ENCODE measurements at regions not wholly inside any gene's neighbourhood (a gene's known extent, or its start where the extent isn't known, plus 50 kb on each side); places are given as distances from the start of the nearest gene placed in this dataset.

- DNase-seq (ENCODE audit: low spot score), result no peak
- WGBS, result 89% methylated on average over 3 of the region's 3 CpGs
- Histone ChIP-seq H3K4me1 (ENCODE audit: control insufficient read depth in 4 of 4, insufficient read depth in 4 of 4, low read length in 3 of 4) (no peaks in the 10 kb centered on the region), H3K9me3 (ENCODE audit: control insufficient read depth in 4 of 4, low read length in 3 of 4) (no peaks in the 10 kb centered on the region), H3K27ac (ENCODE audit: low read depth in 1 of 2, low read length in 2 of 2) (no peak overlapping the region), H3K4me3 (ENCODE audit: low read depth in 1 of 3, low read length in 3 of 3) (no peak overlapping the region), H3K9ac (ENCODE audit: low read depth in 1 of 2, low read length in 2 of 2) (no peak overlapping the region), H3K36me3 (ENCODE audit: control insufficient read depth in 4 of 4, insufficient read depth in 3 of 4, low read depth in 1 of 4, low read length in 3 of 4) (no peaks in the 10 kb centered on the region), H3K27me3 (ENCODE audit: control insufficient read depth in 4 of 4, insufficient read depth in 4 of 4, low read length in 3 of 4) (no peaks in the 10 kb centered on the region)
- TF ChIP-seq HNF4A (conservative IDR thresholded peaks at IDR 0.05) (no peak), ZBTB33 (IDR thresholded peaks at IDR 0.05) (no peak), RAD21 (IDR thresholded peaks at IDR 0.05) (no peak), CTCF (IDR thresholded peaks at IDR 0.05; ENCODE audit: low read depth, low read length, missing input control) (no peak)
These were observed 496.7 kb downstream of the STK39 start for GRCh38 chr2:167750675-167751074.

GRCh38 chr2:167749660-167750059, 497.7 kb downstream of the STK39 start:
- Histone ChIP-seq H3K27me3 (ENCODE audit: control insufficient read depth in 4 of 4, insufficient read depth in 4 of 4, low read length in 3 of 4) (no peaks in the 10 kb centered on the region), H3K27ac (ENCODE audit: low read depth in 1 of 2, low read length in 2 of 2) (no peak overlapping the region), H3K4me1 (ENCODE audit: control insufficient read depth in 4 of 4, insufficient read depth in 4 of 4, low read length in 3 of 4) (no peaks in the 10 kb centered on the region), H3K4me3 (ENCODE audit: low read depth in 1 of 3, low read length in 3 of 3) (no peak overlapping the region), H3K9ac (ENCODE audit: low read depth in 1 of 2, low read length in 2 of 2) (no peak overlapping the region), H3K36me3 (ENCODE audit: control insufficient read depth in 4 of 4, insufficient read depth in 3 of 4, low read depth in 1 of 4, low read length in 3 of 4) (no peaks in the 10 kb centered on the region), H3K9me3 (ENCODE audit: control insufficient read depth in 4 of 4, low read length in 3 of 4) (no peaks in the 10 kb centered on the region)
- no peak for DNase-seq (ENCODE audit: low spot score)
- TF ChIP-seq NR2F2 (IDR thresholded peaks at IDR 0.05) (no peak), RXRA (IDR thresholded peaks at IDR 0.05) (no peak), RAD21 (IDR thresholded peaks at IDR 0.05) (no peak), YY1 (IDR thresholded peaks at IDR 0.05) (no peak), HNF4A (conservative IDR thresholded peaks at IDR 0.05) (no peak), CTCF (IDR thresholded peaks at IDR 0.05; ENCODE audit: low read depth, low read length, missing input control) (no peak), GABPA (IDR thresholded peaks at IDR 0.05 in 1 of 2, conservative IDR thresholded peaks at IDR 0.05 in 1 of 2) (no peak)
- TF ChIP-seq, protein P1, sequence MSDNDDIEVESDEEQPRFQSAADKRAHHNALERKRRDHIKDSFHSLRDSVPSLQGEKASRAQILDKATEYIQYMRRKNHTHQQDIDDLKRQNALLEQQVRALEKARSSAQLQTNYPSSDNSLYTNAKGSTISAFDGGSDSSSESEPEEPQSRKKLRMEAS (IDR thresholded peaks at IDR 0.05), result no peak
- 58% methylated on average over 1 of the region's 1 CpG for WGBS

GRCh38 chr2:167749016-167749415, 498.4 kb downstream of the STK39 start:
- Histone ChIP-seq H3K27ac (ENCODE audit: low read depth in 1 of 2, low read length in 2 of 2) (no peak overlapping the region), H3K4me1 (ENCODE audit: control insufficient read depth in 4 of 4, insufficient read depth in 4 of 4, low read length in 3 of 4) (no peaks in the 10 kb centered on the region), H3K4me3 (ENCODE audit: low read depth in 1 of 3, low read length in 3 of 3) (no peak overlapping the region), H3K27me3 (ENCODE audit: control insufficient read depth in 4 of 4, insufficient read depth in 4 of 4, low read length in 3 of 4) (no peaks in the 10 kb centered on the region), H3K9ac (ENCODE audit: low read depth in 1 of 2, low read length in 2 of 2) (no peak overlapping the region), H3K9me3 (ENCODE audit: control insufficient read depth in 4 of 4, low read length in 3 of 4) (no peaks in the 10 kb centered on the region), H3K36me3 (ENCODE audit: control insufficient read depth in 4 of 4, insufficient read depth in 3 of 4, low read depth in 1 of 4, low read length in 3 of 4) (no peaks in the 10 kb centered on the region)
- 92% methylated on average over 3 of the region's 3 CpGs for WGBS
- TF ChIP-seq FOXA1 (IDR thresholded peaks at IDR 0.05) (no peak), HNF4A (conservative IDR thresholded peaks at IDR 0.05) (no peak), JUND (IDR thresholded peaks at IDR 0.05) (no peak), REST (IDR thresholded peaks at IDR 0.05) (no peak), HNF4G (IDR thresholded peaks at IDR 0.05) (no peak), RXRA (IDR thresholded peaks at IDR 0.05) (no peak), SP1 (IDR thresholded peaks at IDR 0.05) (no peak), FOXA2 (IDR thresholded peaks at IDR 0.05) (no peak), ZBTB33 (IDR thresholded peaks at IDR 0.05) (no peak)
- TF ChIP-seq, protein P1 (IDR thresholded peaks at IDR 0.05), result no peak
- DNase-seq (ENCODE audit: low spot score), result no peak
